ENCODE measurements at regions not wholly inside any gene's neighbourhood (a gene's known extent, or its start where the extent isn't known, plus 50 kb on each side); places are given as distances from the start of the nearest gene placed in this dataset.
"Not testable (repeated sequence)": the region's sequence is repeated elsewhere in the genome, so short reads cannot be mapped to it uniquely, and the experiment has no call there.

DNA sequence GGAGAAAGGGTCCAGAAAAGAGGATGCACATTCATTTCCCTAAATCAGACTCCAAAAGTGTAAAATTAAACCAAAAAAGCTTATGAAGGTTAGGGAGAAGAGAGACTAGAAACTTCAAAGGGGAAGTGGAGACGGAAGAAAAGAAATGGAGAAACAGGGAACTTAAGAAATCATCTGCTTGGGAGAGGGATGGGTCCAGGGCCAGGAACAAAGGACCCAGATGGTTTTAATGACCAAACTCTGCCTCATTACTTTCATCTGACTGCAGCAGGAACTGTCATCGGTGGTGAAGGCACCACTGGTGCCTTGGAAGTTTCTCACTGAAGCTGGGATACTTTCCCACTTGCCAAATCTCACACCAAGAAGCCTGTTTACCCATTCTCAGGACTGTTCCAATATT, 70.5 kb upstream of the SLC4A7 start:
- DNase-seq = no peak

DNA sequence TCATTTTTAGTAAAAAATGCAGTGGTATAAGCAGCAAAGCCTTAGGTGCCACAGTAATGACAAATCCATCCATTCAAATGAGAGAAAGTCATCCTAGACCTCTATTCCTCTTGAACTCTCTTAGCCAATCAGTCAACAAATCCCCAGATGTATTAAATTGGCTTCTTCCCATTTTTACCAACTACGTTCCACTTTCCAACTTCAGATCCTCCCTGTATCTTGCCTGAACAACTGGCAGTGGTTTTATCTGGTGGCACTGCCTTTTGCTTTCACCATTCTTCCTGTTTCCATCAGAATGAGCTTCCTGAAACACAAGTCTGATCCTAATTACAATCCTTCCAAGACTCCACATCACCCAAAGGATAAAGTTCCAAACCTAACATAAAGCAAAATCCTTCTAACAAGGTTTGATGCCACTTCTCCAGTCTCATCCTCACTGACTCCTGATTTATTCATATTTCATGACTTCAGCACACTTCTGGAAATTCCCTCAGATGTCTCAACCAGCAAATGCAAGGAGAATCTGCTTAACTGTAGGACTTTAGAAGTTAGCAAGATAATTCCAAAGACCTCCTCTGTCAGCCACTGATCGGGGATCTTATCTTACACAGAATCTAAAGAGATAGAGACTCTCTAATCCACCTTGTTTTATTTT, 69.8 kb upstream of the SLC4A7 start:
- no peak for DNase-seq

DNA sequence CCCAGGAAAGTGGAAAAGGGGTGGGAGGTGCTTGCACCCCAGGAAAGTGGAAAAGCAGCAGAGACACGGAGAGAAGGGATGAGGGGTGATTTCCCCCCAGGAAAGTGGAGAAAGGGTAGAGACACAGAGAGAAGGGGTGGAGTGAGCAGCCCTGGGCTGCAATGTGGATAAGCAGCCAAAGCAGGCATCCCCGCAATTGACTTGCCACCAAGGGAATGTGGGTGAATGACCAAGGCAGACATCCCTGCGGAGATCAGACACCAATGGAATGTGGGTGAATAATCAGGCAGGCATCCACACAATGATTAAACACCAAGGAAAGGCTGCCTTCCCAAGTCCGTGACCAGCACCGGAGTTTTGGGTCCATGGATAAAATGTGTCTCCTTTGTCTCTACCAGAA, 68.5 kb upstream of the SLC4A7 start:
- DNase-seq = not testable (repeated sequence)

DNA sequence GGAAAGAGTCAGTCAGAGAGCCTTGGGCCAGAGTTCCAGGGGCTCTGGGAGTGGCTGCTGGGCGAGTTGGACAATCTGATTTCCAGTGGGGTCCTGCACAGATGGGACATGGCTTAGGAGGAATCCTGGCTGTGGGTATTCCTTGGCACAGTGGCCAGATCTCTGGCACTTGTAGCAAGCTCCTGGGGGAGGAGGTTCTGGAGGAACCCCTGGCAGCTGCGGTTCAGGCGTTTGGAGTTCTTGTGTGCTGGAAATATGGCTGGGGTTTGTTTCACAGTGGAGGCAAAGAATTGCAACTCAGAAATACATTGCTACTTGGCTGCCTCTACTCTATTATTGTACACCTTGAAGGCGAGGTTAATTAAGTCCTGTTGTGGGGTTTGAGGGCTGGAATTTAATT, 67.2 kb upstream of the SLC4A7 start:
- DNase-seq = not testable (repeated sequence)

DNA sequence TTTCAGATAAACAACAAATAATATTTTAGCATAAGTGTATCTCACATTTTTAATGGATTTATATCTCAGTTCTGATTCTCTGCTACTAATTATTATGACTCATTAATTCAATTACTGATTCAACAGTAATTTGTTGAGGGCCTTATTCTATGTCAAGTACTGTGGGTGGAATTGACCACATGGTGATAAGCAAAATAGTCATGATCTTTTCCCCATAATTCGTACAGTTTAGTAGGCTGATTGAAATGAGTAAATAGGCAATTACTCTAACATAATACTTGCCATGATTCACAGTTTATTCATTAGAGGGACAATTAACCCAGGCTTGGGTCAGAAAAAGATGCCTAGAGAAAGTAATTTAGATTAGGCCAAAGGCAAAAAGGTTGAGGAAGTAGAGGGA, 60.9 kb upstream of the SLC4A7 start:
- no peak for DNase-seq

DNA sequence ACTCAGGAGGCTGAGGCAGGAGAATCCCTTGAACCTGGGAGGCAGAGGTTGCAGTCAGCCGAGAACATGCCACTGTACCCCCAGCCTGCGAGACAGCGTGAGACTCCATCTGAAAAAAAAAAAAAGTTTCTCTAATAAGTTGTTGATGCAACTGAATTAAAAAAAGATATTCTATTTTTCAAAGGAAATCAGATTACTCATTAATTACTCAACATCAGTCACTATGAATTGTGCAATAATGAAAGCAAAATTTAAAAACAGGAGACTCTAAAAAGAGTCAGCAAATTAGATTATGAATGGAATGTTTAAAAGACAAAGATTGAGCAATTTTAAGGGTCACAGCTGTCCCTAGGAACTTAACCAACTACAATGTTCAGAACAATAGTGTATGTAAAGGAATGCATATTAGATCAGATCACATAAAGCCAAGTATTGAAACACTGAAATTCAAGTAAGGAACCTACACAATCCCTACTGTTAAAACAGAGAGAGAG, 60.2 kb upstream of the SLC4A7 start:
- no peak for DNase-seq

DNA sequence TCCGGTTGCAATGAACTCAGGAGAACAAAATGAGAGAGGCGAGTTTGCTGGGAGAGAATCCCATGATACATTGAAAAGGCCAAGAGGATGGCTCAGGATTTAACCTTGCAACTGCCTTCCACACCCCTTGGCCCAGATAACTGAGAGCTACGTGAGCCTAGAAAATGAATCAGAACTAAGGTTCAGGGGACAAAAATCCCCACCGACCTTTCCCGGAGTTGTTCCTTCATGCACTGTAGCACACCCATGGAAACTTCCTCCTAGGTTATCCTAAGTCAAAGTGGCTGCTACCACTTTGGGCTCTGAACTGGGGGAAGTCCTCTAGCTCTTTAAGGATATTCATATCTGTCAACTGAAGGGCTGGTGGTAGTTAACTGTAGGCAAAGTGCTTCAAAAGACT, 58.3 kb upstream of the SLC4A7 start:
- no peak for DNase-seq

DNA sequence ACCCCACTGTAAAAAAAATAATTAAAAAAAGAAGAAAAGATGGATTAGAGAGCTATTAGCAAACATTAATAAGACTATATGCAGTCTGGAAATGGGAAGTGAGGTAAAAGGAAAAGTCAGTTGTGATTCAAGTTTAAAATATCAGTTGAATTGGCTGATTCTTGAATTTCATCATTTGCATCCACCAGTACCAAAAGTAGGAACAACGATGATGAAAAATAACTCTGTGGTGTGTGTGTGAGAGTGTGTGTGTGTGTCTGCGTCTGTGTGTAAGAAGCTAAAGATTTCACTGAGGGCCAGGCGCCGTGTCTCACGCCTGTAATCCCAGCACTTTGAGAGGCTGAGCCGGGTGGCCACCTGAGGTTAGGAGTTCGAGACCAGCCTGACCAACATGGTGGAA, 56.0 kb upstream of the SLC4A7 start:
- DNase-seq = no peak

DNA sequence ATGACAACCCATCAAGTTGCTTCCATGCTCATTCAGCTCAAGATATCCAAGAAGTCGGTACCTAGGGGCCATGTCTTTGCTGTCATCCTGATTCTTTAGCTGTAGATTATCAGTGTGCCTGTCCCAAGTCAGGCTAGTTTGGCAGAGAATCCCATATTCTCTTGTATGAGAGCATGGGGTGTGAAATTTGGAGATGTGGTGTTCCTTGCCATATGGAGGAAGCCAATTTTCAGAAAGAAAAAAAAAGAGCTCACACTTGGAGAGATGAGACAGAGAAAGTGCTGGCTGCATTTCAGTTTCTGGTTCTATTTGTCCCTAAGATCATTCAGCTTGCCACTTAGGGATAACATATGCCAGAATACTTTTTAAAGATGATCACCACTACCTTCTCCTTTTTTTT, 52.3 kb upstream of the SLC4A7 start:
- no peak for DNase-seq

DNA sequence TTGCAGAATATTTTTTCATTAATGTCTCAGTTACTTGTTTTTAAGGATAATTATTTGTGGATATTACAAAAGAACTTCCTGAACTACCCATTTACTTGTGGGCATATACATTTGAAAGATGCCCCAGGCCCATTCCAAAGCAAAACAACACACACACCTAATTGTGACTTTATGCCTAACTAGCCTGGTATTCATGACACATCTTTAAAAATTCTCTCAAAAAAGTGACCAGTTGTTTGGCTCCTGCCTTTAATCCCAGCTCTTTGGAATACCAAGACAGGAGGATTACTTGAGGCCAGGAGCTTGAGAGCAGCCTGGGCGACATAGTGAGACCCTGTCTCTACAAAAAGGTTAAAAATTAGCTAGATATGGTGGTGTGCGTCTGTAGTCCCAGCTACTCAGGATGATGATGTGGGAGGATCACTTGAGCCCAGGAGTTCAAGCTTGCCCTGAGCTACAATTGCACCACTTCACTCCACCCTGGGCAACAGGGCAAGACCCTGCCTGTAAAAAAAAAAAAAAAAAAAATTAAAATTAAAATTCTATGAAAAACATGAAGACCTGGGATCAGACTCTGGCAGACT, 51.7 kb upstream of the SLC4A7 start:
- no peak for DNase-seq

DNA sequence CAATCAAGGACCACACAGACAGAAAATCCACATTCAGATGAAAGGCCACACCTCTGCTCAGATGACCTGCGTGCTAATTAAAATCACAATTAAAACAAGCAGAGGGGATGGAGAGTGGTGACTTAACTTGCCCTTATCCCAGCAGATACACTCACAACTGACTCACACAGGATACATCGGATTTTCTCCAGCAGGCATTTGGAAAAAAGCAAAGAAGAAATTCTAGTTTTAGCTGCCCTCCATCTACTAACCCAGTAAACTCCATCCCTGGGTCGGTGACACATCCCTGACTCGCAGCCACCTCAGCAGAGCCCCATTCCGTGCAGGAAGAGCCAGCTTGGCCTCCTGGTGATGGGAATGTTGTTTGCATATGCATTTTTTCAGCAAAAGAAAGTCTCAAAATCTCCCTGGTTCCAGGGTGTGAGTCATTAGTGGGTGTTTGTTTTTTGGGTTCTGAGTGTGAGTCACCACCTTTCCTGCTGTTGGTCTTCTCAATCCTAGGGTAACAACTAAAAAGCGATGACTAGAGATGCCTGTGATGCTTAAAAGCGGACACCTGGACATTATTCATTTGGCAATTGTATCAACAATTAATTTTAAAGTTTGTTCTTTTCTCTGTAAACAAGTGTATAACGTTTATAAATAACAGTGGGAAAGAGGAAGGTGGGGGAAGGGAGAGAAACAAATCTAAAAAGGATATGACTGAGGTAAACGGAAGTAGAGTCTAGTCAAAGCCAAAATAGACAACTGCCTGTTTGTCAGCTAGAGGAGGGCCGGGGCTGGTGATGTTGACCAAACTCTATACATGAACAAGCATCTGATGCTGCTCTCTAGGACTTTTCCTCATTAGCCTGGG, 49.8 kb upstream of the SLC4A7 start:
- no peak for DNase-seq

Measured in effector CD8-positive, alpha-beta T cell (primary cell).